DOHH2 (cell line): ENCODE measurements at regions not wholly inside any gene's neighbourhood (a gene's known extent, or its start where the extent isn't known, plus 50 kb on each side); places are given as distances from the start of the nearest gene placed in this dataset.

Experiments
- H3F3A ChIP-seq: fragments of 200-600 bp; sonication (generic), shearing (Covaris generic); 2 replicates; pipeline ENCODE4 v1.6.0; 2016; ENCODE audit warnings: antibody characterized with exemption, mild to moderate bottlenecking; ENCODE audit not compliant: control insufficient read depth, insufficient read depth
- H3K27ac ChIP-seq: fragments of 200-600 bp; sonication (generic); 2 replicates; pipeline ENCODE4 v1.5.1; 2014; ENCODE audit warnings: low read depth, mild to moderate bottlenecking, low read length, moderate library complexity
- H3K27me3 ChIP-seq: fragments of 200-600 bp; sonication (generic); 2 replicates; pipeline ENCODE4 v1.6.1; 2014; ENCODE audit warnings: mild to moderate bottlenecking, low read length, mixed read lengths; ENCODE audit not compliant: control insufficient read depth
- H3K36me3 ChIP-seq: fragments of 200-600 bp; sonication (generic); 2 replicates; pipeline ENCODE4 v1.6.1; 2014; ENCODE audit warnings: mild to moderate bottlenecking, low read length, moderate library complexity, mixed read lengths; ENCODE audit not compliant: control insufficient read depth
- H3K4me1 ChIP-seq: fragments of 200-600 bp; sonication (generic); 2 replicates; pipeline ENCODE4 v1.6.1; 2014; ENCODE audit warnings: mild to moderate bottlenecking, low read length, mixed read lengths; ENCODE audit not compliant: control insufficient read depth
- H3K4me2 ChIP-seq: fragments of 200-600 bp; sonication (generic); 2 replicates; pipeline ENCODE4 v1.6.0; 2014; ENCODE audit warnings: mild to moderate bottlenecking, low read length, moderate library complexity
- H3K4me3 ChIP-seq: fragments of 200-600 bp; sonication (generic); 2 replicates; pipeline ENCODE4 v1.5.1; 2014; ENCODE audit warnings: mild to moderate bottlenecking, low read length, mixed read lengths
- H3K79me2 ChIP-seq: fragments of 200-600 bp; sonication (generic); 2 replicates; pipeline ENCODE4 v1.6.1; 2014; ENCODE audit warnings: mild to moderate bottlenecking, low read length, mixed read lengths; ENCODE audit not compliant: control insufficient read depth
- H3K9me2 ChIP-seq: fragments of 200-600 bp; sonication (generic); replicated peaks from 2 replicates; pipeline ENCODE4 v1.6.1; 2014; ENCODE audit warnings: mild to moderate bottlenecking, low read length, mixed read lengths; ENCODE audit not compliant: control insufficient read depth
- H3K9me3 ChIP-seq: fragments of 200-600 bp; sonication (generic); 2 replicates; pipeline ENCODE4 v1.6.1; 2014; ENCODE audit warnings: antibody characterized with exemption, low read length, mixed read lengths; ENCODE audit not compliant: control insufficient read depth, insufficient read depth
- H4K20me1 ChIP-seq: fragments of 200-600 bp; sonication (generic); 2 replicates; pipeline ENCODE4 v1.6.0; 2014; ENCODE audit warnings: low read depth, mild to moderate bottlenecking, antibody characterized with exemption, low read length, moderate library complexity; ENCODE audit not compliant: control insufficient read depth, insufficient read depth
- EZH2phosphoT487 ChIP-seq: fragments of 200-600 bp; sonication (generic); IDR thresholded peaks from 2 replicates; pipeline ENCODE4 v1.6.1; 2017; ENCODE audit warnings: borderline replicate concordance, mild to moderate bottlenecking, antibody characterized with exemption, low read length, moderate library complexity, mixed read lengths
- TF ChIP-seq, protein P1 (sequence below): fragments of 200-600 bp; sonication (generic); IDR thresholded peaks from one replicate; pipeline ENCODE4 v1.5.1; 2014; ENCODE audit warnings: antibody characterized with exemption, mild to moderate bottlenecking, low read depth, low read length; ENCODE audit not compliant: poor library complexity, severe bottlenecking

- H3K9me2 ChIP-seq = no peaks in the 10 kb centered on the region
- no peaks in the 10 kb centered on the region for H3K79me2 ChIP-seq
- H3K36me3 ChIP-seq = no peaks in the 10 kb centered on the region
- no peak overlapping the region for H3K27ac ChIP-seq
- no peak overlapping the region for H3K4me2 ChIP-seq
- no peak for TF ChIP-seq EZH2phosphoT487
- TF ChIP-seq, protein P1, sequence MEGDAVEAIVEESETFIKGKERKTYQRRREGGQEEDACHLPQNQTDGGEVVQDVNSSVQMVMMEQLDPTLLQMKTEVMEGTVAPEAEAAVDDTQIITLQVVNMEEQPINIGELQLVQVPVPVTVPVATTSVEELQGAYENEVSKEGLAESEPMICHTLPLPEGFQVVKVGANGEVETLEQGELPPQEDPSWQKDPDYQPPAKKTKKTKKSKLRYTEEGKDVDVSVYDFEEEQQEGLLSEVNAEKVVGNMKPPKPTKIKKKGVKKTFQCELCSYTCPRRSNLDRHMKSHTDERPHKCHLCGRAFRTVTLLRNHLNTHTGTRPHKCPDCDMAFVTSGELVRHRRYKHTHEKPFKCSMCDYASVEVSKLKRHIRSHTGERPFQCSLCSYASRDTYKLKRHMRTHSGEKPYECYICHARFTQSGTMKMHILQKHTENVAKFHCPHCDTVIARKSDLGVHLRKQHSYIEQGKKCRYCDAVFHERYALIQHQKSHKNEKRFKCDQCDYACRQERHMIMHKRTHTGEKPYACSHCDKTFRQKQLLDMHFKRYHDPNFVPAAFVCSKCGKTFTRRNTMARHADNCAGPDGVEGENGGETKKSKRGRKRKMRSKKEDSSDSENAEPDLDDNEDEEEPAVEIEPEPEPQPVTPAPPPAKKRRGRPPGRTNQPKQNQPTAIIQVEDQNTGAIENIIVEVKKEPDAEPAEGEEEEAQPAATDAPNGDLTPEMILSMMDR = no peak
- no peaks in the 10 kb centered on the region for H3K4me1 ChIP-seq
- no peaks in the 10 kb centered on the region for H4K20me1 ChIP-seq
- no peaks in the 10 kb centered on the region for H3K9me3 ChIP-seq
- 0 out of 2 replicates have a peak, but pooled peaks cover 4% of the 10 kb centered on the region for H3K27me3 ChIP-seq
- H3K4me3 ChIP-seq = no peak overlapping the region
- H3F3A ChIP-seq = no peaks in the 10 kb centered on the region
These were observed 196.2 kb upstream of the ADRA1D start for GRCh38 chr20:4445331-4445730.

- Histone ChIP-seq H3K79me2 (no peaks in the 10 kb centered on the region), H3K36me3 (no peaks in the 10 kb centered on the region), H4K20me1 (no peaks in the 10 kb centered on the region), H3K4me3 (no peak overlapping the region), H3K27ac (no peak overlapping the region), H3K9me2 (no peaks in the 10 kb centered on the region), H3K27me3 (0 out of 2 replicates have a peak, but pooled peaks cover 4% of the 10 kb centered on the region), H3K9me3 (no peaks in the 10 kb centered on the region), H3K4me2 (no peak overlapping the region), H3K4me1 (no peaks in the 10 kb centered on the region), H3F3A (no peaks in the 10 kb centered on the region)
- TF ChIP-seq EZH2phosphoT487 = no peak
- TF ChIP-seq, protein P1 = no peak
These were observed 195.3 kb upstream of the ADRA1D start for GRCh38 chr20:4444404-4444803.

DNA sequence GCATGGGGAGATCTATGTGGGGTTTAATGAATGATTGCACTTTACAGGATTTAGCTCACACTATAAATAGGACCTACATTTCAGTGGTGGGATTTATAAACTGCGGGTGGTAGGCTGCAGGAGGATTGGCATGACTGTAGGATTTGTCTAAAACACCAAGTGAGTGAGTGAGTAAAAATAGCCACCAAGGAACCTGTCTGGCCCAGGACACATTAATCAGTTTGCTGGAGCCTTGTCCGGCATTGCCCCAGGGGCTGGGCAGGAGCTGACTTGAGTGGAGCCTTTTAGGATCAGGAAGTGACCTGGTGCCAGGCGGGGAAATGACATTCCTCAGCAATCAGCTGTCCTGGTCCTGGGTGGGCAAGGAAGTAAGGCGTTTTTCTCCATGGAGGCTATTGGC is 193.9 kb upstream of the ADRA1D start:
- H3K9me2 ChIP-seq = no peaks in the 10 kb centered on the region
- no peaks in the 10 kb centered on the region for H3K36me3 ChIP-seq
- no peaks in the 10 kb centered on the region for H3K9me3 ChIP-seq
- no peaks in the 10 kb centered on the region for H3F3A ChIP-seq
- no peak overlapping the region for H3K4me2 ChIP-seq
- no peaks in the 10 kb centered on the region for H3K4me1 ChIP-seq
- H3K27ac ChIP-seq = no peak overlapping the region
- H3K27me3 ChIP-seq = 0 out of 2 replicates have a peak, but pooled peaks cover 4% of the 10 kb centered on the region
- H4K20me1 ChIP-seq = no peaks in the 10 kb centered on the region
- H3K4me3 ChIP-seq = no peak overlapping the region
- no peaks in the 10 kb centered on the region for H3K79me2 ChIP-seq
- TF ChIP-seq EZH2phosphoT487 = no peak
- TF ChIP-seq, protein P1 = no peak
